Cardiac muscle cell (in vitro differentiated cells and primary cell): ENCODE measurements at regions not wholly inside any gene's neighbourhood (a gene's known extent, or its start where the extent isn't known, plus 50 kb on each side); places are given as distances from the start of the nearest gene placed in this dataset.

Experiments used
- DNase-seq, 2 donors: peaks; one replicate each; pipeline versions ENCODE4 v3.0.0 to v3.0.0-alpha.2; 2010 to 2017; ENCODE audit warnings: low read depth in 1 of 2, low spot score in 1 of 2
- H3K27ac ChIP-seq: fragments of 200-600 bp; sonication (generic); 2 replicates; pipeline ENCODE4 v1.5.1; 2016
- H3K27me3 ChIP-seq: fragments of 200-600 bp; sonication (generic); 2 replicates; pipeline ENCODE4 v1.6.0; 2016; ENCODE audit warnings: control low read depth
- H3K36me3 ChIP-seq: fragments of 200-600 bp; sonication (generic); 2 replicates; pipeline ENCODE4 v1.5.1; 2016; ENCODE audit warnings: control low read depth
- H3K4me1 ChIP-seq: fragments of 200-600 bp; sonication (generic); 2 replicates; pipeline ENCODE4 v1.8.1; 2017; ENCODE audit warnings: low read depth, mild to moderate bottlenecking, mixed run types
- H3K4me3 ChIP-seq: fragments of 200-600 bp; sonication (generic); 2 replicates; pipeline ENCODE4 v1.5.1; 2016; ENCODE audit warnings: mild to moderate bottlenecking
- H3K9me3 ChIP-seq: fragments of 200-600 bp; sonication (generic); 2 replicates; pipeline ENCODE4 v1.5.1; 2017; ENCODE audit warnings: low read depth, mild to moderate bottlenecking, control low read depth
- TF ChIP-seq, protein P1 (sequence below): IDR thresholded peaks from 2 replicates; pipeline ENCODE4 v1.5.1; 2012; ENCODE audit warnings: low read depth, mild to moderate bottlenecking, low read length

DNA sequence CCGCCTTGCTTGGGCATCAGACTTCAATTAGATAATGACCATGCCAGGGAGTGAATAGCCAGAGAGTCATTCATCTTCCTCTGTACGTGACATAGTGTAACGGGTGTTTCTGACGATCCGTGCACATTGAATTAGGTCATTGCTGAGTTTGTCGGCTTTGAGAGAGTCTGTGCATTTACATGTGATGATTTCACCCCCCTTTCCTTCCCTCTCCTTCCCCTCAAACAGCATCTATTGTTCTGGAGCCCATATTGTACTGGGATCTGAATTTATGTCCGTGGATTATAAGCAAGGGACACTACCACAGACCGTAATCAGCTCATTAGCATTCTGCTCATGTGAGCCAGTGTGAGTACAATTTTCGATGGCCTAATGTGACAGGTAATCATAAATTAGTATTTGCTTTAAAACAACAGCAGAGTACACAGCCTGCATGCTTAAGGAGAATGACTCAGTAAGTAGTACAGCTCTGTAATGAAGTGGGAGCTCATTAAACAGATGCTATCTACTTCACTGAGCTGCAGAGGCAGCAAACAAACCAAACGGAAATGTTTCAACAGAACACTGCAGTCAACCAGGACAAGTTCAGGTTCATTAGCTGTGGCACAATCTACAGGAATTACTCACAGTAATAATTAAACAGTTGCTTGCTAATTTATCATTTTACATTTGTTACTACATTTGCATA lies 302.1 kb downstream of the CSNK1G3 start:
- Histone ChIP-seq H3K4me1 (peaks cover 70% of the 10 kb centered on the region), H3K4me3 (no peak overlapping the region), H3K9me3 (no peaks in the 10 kb centered on the region), H3K36me3 (no peaks in the 10 kb centered on the region), H3K27me3 (no peaks in the 10 kb centered on the region), H3K27ac (peak overlapping the region; percentile 78)
- TF ChIP-seq, protein P1, sequence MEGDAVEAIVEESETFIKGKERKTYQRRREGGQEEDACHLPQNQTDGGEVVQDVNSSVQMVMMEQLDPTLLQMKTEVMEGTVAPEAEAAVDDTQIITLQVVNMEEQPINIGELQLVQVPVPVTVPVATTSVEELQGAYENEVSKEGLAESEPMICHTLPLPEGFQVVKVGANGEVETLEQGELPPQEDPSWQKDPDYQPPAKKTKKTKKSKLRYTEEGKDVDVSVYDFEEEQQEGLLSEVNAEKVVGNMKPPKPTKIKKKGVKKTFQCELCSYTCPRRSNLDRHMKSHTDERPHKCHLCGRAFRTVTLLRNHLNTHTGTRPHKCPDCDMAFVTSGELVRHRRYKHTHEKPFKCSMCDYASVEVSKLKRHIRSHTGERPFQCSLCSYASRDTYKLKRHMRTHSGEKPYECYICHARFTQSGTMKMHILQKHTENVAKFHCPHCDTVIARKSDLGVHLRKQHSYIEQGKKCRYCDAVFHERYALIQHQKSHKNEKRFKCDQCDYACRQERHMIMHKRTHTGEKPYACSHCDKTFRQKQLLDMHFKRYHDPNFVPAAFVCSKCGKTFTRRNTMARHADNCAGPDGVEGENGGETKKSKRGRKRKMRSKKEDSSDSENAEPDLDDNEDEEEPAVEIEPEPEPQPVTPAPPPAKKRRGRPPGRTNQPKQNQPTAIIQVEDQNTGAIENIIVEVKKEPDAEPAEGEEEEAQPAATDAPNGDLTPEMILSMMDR = no peak
- DNase-seq = peak; percentile 58 to 64

DNA sequence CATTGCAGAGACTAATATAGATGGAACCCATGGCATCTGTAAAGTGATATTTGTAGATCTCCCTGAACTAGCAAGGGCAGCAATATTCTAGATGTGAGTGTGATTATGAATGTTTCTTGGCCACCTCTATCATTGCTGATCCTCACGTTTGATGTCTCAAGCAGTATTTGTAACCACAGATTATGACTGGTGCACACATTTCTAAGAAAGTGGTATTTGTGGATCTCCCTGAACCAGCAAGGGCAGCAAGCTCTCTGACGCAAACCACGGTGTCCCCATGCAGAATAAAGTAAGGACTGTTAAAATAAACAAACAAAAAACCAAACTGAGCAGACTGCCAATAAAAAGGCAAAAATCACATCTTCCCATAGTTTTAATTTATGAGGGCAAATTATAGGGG lies 301.3 kb downstream of the CSNK1G3 start:
- H3K36me3 ChIP-seq = no peaks in the 10 kb centered on the region
- no peaks in the 10 kb centered on the region for H3K9me3 ChIP-seq
- H3K4me1 ChIP-seq = peaks cover 79% of the 10 kb centered on the region
- H3K4me3 ChIP-seq = no peak overlapping the region
- no peaks in the 10 kb centered on the region for H3K27me3 ChIP-seq
- H3K27ac ChIP-seq = no peak overlapping the region
- DNase-seq = no peak
- TF ChIP-seq, protein P1 = no peak

DNA sequence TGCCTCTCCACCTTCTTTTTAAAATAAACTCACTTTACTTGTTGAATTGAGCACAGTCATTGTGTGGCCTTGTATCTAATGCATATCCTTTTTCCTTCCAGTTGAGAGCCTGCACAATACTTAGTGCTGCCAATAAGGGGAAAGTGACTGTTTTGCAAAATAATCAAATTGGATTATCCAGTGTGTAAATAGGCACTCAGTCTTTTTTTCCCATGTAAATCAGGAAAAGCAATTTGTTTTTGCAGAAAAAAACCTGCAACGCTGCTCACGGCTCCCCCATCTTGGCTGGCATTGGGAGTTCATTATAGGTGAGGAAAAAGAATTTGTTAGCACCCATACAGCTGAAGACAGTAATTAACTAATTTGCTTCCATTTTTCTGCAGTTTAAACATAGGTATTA lies 299.9 kb downstream of the CSNK1G3 start:
- H3K4me1 ChIP-seq = peaks cover 86% of the 10 kb centered on the region
- H3K27ac ChIP-seq = peak overlapping the region; percentile 91
- TF ChIP-seq, protein P1 = no peak

DNA sequence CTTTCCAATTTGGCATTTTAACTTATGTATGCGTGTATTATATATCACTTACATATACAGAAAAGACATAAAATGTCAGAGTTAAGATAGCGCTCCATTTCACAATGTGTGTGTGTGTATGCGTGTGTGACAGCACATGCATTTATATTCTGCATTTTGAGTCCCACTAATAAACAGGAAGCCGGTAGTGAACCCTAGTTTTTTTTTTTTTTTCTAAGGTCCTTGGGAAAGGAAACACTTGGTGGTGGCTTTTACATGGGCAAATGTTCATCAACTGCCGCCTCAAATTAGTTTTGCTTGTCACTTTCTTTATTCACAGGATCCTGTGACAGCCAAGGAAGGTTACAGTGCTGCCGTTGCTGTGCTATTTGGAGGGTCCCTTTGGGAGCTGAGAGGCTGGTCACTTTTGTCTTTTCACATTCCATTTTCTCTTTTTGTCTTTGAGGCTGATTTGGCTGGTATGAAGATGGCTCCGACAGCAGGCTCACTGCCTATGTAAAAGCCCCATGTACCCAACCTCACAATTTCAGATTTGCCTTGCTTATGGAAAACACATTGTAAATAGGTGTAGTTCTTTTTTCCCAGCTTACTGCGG lies 298.9 kb downstream of the CSNK1G3 start:
- no peak overlapping the region for H3K4me3 ChIP-seq
- H3K4me1 ChIP-seq = peaks cover 86% of the 10 kb centered on the region
- no peaks in the 10 kb centered on the region for H3K9me3 ChIP-seq
- no peaks in the 10 kb centered on the region for H3K36me3 ChIP-seq
- no peaks in the 10 kb centered on the region for H3K27me3 ChIP-seq
- DNase-seq = no peak
- TF ChIP-seq, protein P1 = no peak
- peak overlapping the region; percentile 91 for H3K27ac ChIP-seq

More for the DNA sequence above, 299.9 kb downstream of the CSNK1G3 start:
- Histone ChIP-seq H3K27me3 (no peaks in the 10 kb centered on the region), H3K9me3 (no peaks in the 10 kb centered on the region), H3K4me3 (no peak overlapping the region), H3K36me3 (no peaks in the 10 kb centered on the region)
- no peak for DNase-seq

DNA sequence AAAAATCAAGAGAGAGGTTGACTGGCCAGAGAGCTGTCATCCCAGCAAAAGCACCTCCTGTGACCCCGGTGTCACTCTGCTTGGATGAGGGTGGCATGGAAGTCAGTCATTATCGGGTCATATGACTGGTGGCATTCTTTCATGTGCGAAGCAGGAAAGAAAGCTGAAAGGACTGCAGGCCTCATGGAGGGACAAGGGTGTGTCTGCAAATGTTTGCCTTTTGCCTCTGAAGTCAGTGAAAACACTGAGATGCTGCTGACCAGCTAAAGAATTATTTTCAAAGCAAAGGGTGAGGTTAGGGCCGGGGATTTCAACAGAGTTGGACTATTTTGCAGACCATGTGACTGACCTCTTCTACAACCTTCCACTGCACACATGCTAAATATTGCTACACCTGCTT lies 298.3 kb downstream of the CSNK1G3 start:
- H3K27me3 ChIP-seq = no peaks in the 10 kb centered on the region
- H3K36me3 ChIP-seq = no peaks in the 10 kb centered on the region
- H3K4me1 ChIP-seq = peaks cover 80% of the 10 kb centered on the region
- peak in 1 of 2 donors; percentile 52 for DNase-seq
- no peak overlapping the region for H3K4me3 ChIP-seq
- no peaks in the 10 kb centered on the region for H3K9me3 ChIP-seq
- peak overlapping the region; percentile 91 for H3K27ac ChIP-seq
- TF ChIP-seq, protein P1 = no peak
